ENCODE measurements at regions not wholly inside any gene's neighbourhood (a gene's known extent, or its start where the extent isn't known, plus 50 kb on each side); places are given as distances from the start of the nearest gene placed in this dataset.

DNA sequence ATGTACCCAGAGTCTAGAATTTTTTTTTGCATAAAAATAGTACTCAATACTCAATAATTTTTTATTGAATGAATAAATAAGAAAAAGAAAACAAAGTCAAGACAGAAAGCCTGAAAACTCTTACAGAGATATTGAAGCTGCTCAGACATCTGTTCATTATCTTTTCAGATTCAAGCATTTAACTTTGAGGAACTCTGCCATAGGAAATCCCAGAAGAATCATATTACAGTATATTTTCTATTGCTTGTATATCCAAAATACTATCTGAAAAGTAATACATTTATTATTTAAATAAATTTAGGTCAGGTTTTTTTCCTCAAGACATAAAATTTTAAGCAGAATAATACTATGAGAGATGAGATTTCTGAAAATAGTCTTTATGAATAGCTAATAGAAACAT, 755.9 kb upstream of the ADGRL4 start:
- no peak for TF ChIP-seq CTCF (IDR thresholded peaks at IDR 0.05)
- no peaks in the 10 kb centered on the region for H3K27me3 Mint-ChIP-seq (ENCODE audit: insufficient read depth)
- H3K27ac Mint-ChIP-seq, result no peak overlapping the region
- DNase-seq, result no peak
- no peaks in the 10 kb centered on the region for H3K9me3 Mint-ChIP-seq
- H3K36me3 Mint-ChIP-seq (ENCODE audit: low read depth), result no peaks in the 10 kb centered on the region
- no peak overlapping the region for H3K4me3 Mint-ChIP-seq
- no peaks in the 10 kb centered on the region for H3K4me1 Mint-ChIP-seq (ENCODE audit: low read depth)

GRCh38 chr1:79760531-79760930, 754.0 kb upstream of the ADGRL4 start:
- no peaks in the 10 kb centered on the region for H3K4me1 Mint-ChIP-seq (ENCODE audit: low read depth)
- H3K27me3 Mint-ChIP-seq (ENCODE audit: insufficient read depth), result no peaks in the 10 kb centered on the region
- H3K9me3 Mint-ChIP-seq, result no peaks in the 10 kb centered on the region
- TF ChIP-seq CTCF (IDR thresholded peaks at IDR 0.05), result no peak
- no peaks in the 10 kb centered on the region for H3K36me3 Mint-ChIP-seq (ENCODE audit: low read depth)
- H3K4me3 Mint-ChIP-seq, result no peak overlapping the region
- DNase-seq, result no peak
- H3K27ac Mint-ChIP-seq, result no peak overlapping the region

DNA sequence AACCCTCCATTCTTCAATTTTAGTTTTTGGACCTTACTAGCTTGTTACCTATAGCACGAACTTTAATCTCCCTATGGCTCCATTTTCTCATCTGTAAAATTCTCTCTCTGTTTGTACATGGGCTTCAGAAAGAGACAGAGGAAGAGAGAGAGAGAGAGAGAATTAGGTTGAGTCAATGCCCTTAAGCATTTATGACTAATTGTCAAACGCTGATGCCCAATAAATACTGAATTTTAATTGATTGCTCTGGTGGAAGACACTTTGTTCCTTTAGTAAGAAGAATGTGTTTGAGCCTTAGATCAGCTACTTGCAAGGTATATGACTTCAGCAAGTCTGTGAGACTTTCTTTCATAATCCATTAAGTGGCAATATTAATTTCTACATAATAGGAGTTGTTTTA, 743.1 kb upstream of the ADGRL4 start:
- TF ChIP-seq CTCF (IDR thresholded peaks at IDR 0.05), result no peak
- Mint-ChIP-seq H3K4me3 (no peak overlapping the region), H3K36me3 (ENCODE audit: low read depth) (no peaks in the 10 kb centered on the region), H3K4me1 (ENCODE audit: low read depth) (no peaks in the 10 kb centered on the region; the same call in 1 of the 2 replicates), H3K9me3 (no peaks in the 10 kb centered on the region), H3K27me3 (ENCODE audit: insufficient read depth) (no peaks in the 10 kb centered on the region), H3K27ac (no peak overlapping the region)
- DNase-seq, result no peak

- Mint-ChIP-seq H3K27me3 (ENCODE audit: insufficient read depth) (no peaks in the 10 kb centered on the region), H3K4me3 (no peak overlapping the region), H3K9me3 (no peaks in the 10 kb centered on the region), H3K27ac (no peak overlapping the region), H3K4me1 (ENCODE audit: low read depth) (no peaks in the 10 kb centered on the region; the same call in 1 of the 2 replicates), H3K36me3 (ENCODE audit: low read depth) (no peaks in the 10 kb centered on the region)
- DNase-seq, result no peak
- no peak for TF ChIP-seq CTCF (IDR thresholded peaks at IDR 0.05)
Observed at GRCh38 chr1:79745929-79746328, 739.4 kb upstream of the ADGRL4 start.

GRCh38 chr1:79744746-79745145, 738.2 kb upstream of the ADGRL4 start:
- Mint-ChIP-seq H3K36me3 (ENCODE audit: low read depth) (no peaks in the 10 kb centered on the region), H3K27me3 (ENCODE audit: insufficient read depth) (no peaks in the 10 kb centered on the region), H3K4me3 (no peak overlapping the region), H3K4me1 (ENCODE audit: low read depth) (no peaks in the 10 kb centered on the region; the same call in 1 of the 2 replicates), H3K27ac (no peak overlapping the region), H3K9me3 (no peaks in the 10 kb centered on the region)
- no peak for TF ChIP-seq CTCF (IDR thresholded peaks at IDR 0.05)
- no peak for DNase-seq

Data from HFFc6 (cell line).